Glomerular visceral epithelial cell (primary cell): ENCODE measurements at regions not wholly inside any gene's neighbourhood (a gene's known extent, or its start where the extent isn't known, plus 50 kb on each side); places are given as distances from the start of the nearest gene placed in this dataset.
"Not testable (repeated sequence)": the region's sequence is repeated elsewhere in the genome, so short reads cannot be mapped to it uniquely, and the experiment has no call there.

Experiments used
- DNase-seq: peaks from one replicate; pipeline ENCODE4 v3.0.0-alpha.2; 2016; ENCODE audit errors: extremely low spot score

- no peak for DNase-seq
Observed at GRCh38 chrX:113514906-113515305, 674.3 kb upstream of the AMOT start.

- DNase-seq, result peak; percentile 76
Observed at GRCh38 chrX:113512700-113513395, 672.2 kb upstream of the AMOT start.

- no peak for DNase-seq
Observed at GRCh38 chrX:113510586-113510985, 670.0 kb upstream of the AMOT start.

- DNase-seq, result no peak
Observed at GRCh38 chrX:113492895-113493294, 652.3 kb upstream of the AMOT start.

- DNase-seq, result no peak
Observed at GRCh38 chrX:113473418-113473817, 632.8 kb upstream of the AMOT start.

GRCh38 chrX:113473015-113473414 lies 632.4 kb upstream of the AMOT start:
- DNase-seq, result peak; percentile 40

- no peak for DNase-seq
Observed at GRCh38 chrX:113470166-113470565, 629.5 kb upstream of the AMOT start.

- DNase-seq, result no peak
Observed at GRCh38 chrX:113457719-113458118, 617.1 kb upstream of the AMOT start.

GRCh38 chrX:113455582-113455981 lies 615.0 kb upstream of the AMOT start:
- DNase-seq, result no peak

GRCh38 chrX:113429011-113429410 lies 588.4 kb upstream of the AMOT start:
- no peak for DNase-seq

GRCh38 chrX:113422323-113422722 lies 581.7 kb upstream of the AMOT start:
- peak; percentile 4 for DNase-seq

- DNase-seq, result no peak
Observed at GRCh38 chrX:113421432-113421831, 580.8 kb upstream of the AMOT start.

GRCh38 chrX:113412106-113412505 lies 571.5 kb upstream of the AMOT start:
- DNase-seq, result no peak

GRCh38 chrX:113408843-113409242 lies 568.2 kb upstream of the AMOT start:
- DNase-seq, result no peak

GRCh38 chrX:113400193-113400704 lies 559.6 kb upstream of the AMOT start:
- DNase-seq, result no peak

- DNase-seq, result no peak
Observed at GRCh38 chrX:113399506-113400192, 559.0 kb upstream of the AMOT start.

- no peak for DNase-seq
Observed at GRCh38 chrX:113392355-113392754, 551.7 kb upstream of the AMOT start.

GRCh38 chrX:113391875-113392274 lies 551.2 kb upstream of the AMOT start:
- DNase-seq, result no peak

- DNase-seq, result no peak
Observed at GRCh38 chrX:113390531-113390930, 549.9 kb upstream of the AMOT start.

GRCh38 chrX:113389846-113390245 lies 549.2 kb upstream of the AMOT start:
- no peak for DNase-seq

GRCh38 chrX:113384628-113385027 lies 544.0 kb upstream of the AMOT start:
- peak; percentile 42 for DNase-seq

- DNase-seq, result not testable (repeated sequence)
Observed at GRCh38 chrX:113373421-113373820, 532.8 kb upstream of the AMOT start.

- no peak for DNase-seq
Observed at GRCh38 chrX:113370006-113370405, 529.4 kb upstream of the AMOT start.
